ENCODE measurements at regions not wholly inside any gene's neighbourhood (a gene's known extent, or its start where the extent isn't known, plus 50 kb on each side); places are given as distances from the start of the nearest gene placed in this dataset.
"Not testable (repeated sequence)": the region's sequence is repeated elsewhere in the genome, so short reads cannot be mapped to it uniquely, and the experiment has no call there.

- no peak for DNase-seq (ENCODE audit: low read depth in 3 of 3)
Observed at GRCh38 chr14:86798330-86798729, 1194.7 kb downstream of the GALC start.

- DNase-seq (ENCODE audit: low read depth in 3 of 3): no peak
Observed at GRCh38 chr14:86797075-86797351, 1196.0 kb downstream of the GALC start.

DNA sequence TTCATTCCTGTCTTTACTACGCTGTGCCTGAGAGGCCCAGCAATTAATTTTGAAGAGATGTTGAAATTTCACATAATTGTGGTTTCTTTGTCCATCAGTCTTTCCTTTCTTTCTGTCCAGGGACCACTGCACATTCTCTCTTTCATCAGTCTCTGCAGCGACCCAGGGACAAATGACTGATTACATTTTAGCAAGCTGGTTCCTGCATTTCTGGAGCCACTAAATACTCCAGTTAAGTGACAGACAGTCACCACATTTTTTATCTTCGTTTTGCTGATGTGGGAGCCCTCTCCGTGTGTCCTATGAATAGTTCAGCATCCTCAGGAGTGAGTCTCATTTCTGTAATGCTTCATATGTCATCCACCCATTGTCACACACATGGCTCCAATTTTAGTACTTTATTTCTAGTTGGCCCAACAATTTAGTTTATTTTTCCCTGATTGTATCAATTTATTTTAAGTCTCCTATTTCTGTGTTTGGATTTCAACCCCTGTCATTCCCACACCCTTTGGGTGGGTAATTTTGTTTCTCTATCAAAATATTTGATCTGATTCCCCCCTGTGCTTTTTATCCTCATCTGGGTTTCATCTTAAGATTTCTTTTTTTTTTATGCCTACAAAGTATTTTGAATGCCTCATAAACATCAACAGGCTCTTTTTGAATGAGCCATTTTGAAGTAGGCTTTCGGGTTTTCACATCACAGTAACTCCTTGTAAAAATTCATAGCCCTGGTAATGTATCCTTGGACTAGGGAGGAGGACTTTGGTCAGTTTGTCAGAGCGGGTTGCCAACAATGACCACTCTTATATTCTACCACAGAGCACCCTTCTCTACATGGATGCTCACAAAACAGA lies 1196.5 kb downstream of the GALC start:
- DNase-seq (ENCODE audit: low read depth in 3 of 3): no peak

- no peak for DNase-seq (ENCODE audit: low read depth in 3 of 3)
Observed at GRCh38 chr14:86794689-86795088, 1198.3 kb downstream of the GALC start.

GRCh38 chr14:86790408-86791364 lies 1202.3 kb downstream of the GALC start:
- DNase-seq (ENCODE audit: low read depth in 3 of 3): no peak

DNA sequence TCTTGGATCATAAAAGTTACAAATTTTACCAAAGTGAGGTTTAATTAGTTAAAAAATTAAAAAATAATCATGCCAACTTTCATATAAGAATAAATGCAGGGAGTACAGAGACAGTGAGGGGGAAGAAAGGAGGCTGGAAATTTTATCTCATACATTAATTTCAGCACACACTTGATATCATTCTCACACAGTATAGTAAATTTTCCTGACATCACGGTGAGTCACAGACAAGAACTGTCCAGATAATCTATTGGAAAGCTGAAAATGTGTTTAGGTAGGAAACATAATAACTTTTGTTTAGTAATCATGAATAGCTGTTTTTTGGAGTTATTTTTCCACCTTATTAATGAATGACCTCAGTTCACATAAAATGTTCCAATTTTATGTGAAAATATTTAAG lies 1204.8 kb downstream of the GALC start:
- no peak for DNase-seq (ENCODE audit: low read depth in 3 of 3)

- no peak for DNase-seq (ENCODE audit: low read depth in 3 of 3)
Observed at GRCh38 chr14:86787717-86788116, 1205.3 kb downstream of the GALC start.

DNA sequence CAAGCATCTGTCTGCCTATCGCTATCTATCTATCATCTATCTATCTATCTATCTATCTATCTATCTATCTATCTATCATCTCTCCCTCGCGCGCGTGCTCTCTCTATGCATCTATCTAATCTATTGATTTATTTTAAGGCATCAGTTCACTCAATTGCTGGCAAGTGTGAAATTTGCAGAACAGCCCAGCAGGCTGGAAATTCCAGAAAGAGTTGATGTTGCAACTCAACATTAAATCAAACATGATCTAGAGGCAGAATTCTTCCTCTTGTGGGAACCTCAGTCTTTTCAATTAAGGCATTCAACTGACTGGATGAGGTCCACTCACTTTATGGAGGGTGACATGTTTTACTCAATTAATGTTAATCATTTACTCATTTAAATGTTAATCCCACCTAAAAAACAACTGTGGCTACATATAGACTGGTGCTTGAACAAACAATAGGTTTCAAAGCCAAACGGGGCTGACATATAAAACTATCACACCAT lies 1210.8 kb downstream of the GALC start:
- no peak for DNase-seq (ENCODE audit: low read depth in 3 of 3)

GRCh38 chr14:86780876-86781510 lies 1212.0 kb downstream of the GALC start:
- DNase-seq (ENCODE audit: low read depth in 3 of 3): no peak

GRCh38 chr14:86780461-86780860 lies 1212.5 kb downstream of the GALC start:
- no peak for DNase-seq (ENCODE audit: low read depth in 3 of 3)

- DNase-seq (ENCODE audit: low read depth in 3 of 3): no peak
Observed at GRCh38 chr14:86779416-86779815, 1213.6 kb downstream of the GALC start.

DNA sequence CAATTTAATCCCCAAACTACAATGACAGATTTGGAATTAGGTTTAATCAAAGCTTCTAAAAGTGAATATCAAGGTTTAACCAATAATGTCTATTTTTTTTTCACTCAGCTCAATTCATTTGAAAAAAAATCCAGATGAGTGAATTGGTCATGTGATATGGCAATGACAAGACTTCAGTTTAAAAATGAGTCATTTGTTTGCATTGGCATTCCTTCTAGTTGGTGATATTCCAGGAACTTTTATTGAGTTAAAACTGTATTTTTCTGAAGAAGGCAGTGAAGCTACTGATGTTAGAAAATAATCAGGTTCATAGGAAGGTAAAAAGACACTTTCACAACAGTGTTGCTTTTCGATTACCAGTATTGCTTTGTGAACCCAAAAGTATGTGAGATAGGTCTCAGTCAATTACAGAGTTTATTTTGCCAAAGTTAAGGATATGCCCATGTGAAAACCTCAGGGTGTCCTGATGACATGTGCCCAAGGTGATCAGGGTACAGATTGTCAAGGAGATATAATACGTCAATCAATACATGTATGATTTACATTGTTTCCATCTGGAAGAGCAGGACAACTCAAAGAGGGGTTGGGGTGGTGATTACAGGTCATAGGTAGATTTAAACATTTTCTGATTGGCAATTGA lies 1214.9 kb downstream of the GALC start:
- no peak for DNase-seq (ENCODE audit: low read depth in 3 of 3)

- not testable (repeated sequence) for DNase-seq (ENCODE audit: low read depth in 3 of 3)
Observed at GRCh38 chr14:86775896-86776295, 1217.1 kb downstream of the GALC start.

- no peak for DNase-seq (ENCODE audit: low read depth in 3 of 3)
Observed at GRCh38 chr14:86774916-86775315, 1218.1 kb downstream of the GALC start.

DNA sequence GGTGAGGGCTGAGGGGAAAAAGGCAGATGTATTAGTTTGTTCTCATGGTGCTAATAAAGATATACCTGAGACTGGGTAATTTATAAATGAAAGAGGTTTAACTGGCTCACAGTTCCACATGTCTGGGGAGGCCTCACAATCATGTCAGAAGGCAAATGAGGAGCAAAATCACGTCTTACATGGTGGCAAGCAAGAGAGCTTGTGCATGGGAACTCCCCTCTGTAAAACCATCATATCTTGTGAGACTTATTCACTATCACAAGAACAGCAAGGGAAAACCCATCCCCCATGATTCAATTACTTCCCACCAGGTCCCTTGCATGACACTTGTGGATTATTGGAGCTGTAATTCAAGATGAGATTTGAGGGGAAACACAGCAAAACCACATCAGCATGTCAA lies 1220.9 kb downstream of the GALC start:
- DNase-seq (ENCODE audit: low read depth in 3 of 3): no peak

- DNase-seq (ENCODE audit: low read depth in 3 of 3): no peak
Observed at GRCh38 chr14:86770186-86770585, 1222.8 kb downstream of the GALC start.

DNA sequence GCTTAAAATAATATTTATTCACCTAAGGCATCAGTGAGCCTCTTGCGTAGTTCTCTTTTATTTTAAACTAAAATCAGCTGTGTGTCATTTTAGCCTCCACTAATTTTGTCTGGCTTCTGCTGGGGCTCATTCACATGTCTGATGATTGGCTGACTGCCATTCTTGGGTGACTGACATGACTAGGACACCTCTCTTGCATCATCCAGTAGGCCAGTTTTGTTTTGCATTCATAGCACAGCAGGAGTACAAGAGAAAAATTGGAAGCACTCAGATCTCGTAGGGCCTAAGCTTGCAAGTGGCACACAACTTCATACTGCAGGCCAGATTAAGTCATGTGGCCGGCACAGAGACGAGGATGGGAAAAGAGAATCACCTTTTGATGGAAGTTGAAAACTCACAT lies 1226.5 kb downstream of the GALC start:
- DNase-seq (ENCODE audit: low read depth in 3 of 3): no peak

- no peak for DNase-seq (ENCODE audit: low read depth in 3 of 3)
Observed at GRCh38 chr14:86761611-86762010, 1231.4 kb downstream of the GALC start.

- no peak for DNase-seq (ENCODE audit: low read depth in 3 of 3)
Observed at GRCh38 chr14:86756521-86757190, 1226.7 kb downstream of the FLRT2 start.

- DNase-seq (ENCODE audit: low read depth in 3 of 3): not testable (repeated sequence)
Observed at GRCh38 chr14:86750488-86750887, 1220.5 kb downstream of the FLRT2 start.

GRCh38 chr14:86739761-86740160 lies 1209.8 kb downstream of the FLRT2 start:
- DNase-seq (ENCODE audit: low read depth in 3 of 3): no peak
